ENCODE measurements at regions not wholly inside any gene's neighbourhood (a gene's known extent, or its start where the extent isn't known, plus 50 kb on each side); places are given as distances from the start of the nearest gene placed in this dataset.

DNA sequence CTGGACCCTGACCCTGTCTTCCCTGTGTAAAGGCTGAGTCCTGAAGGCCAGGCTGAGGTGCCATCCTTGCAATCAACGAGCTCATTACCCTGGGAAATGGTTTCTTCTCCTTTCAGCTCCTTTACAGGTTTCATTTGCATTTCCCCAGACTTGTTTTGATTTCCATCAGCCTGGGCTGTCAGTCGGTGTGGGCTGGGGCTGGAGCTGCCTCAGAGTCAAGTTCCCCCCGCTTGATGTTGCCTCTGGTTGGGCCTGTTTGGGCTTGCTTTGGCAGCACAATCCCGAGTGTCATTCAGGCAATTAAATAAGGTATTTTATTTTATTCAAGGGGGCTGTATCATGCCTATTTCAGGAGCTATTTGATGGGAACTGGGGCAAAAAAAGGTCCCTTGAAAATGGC lies 424.9 kb downstream of the INSC start:
- FAIRE-seq (no peak), DNase-seq (ENCODE audit: insufficient read length, low spot score) (no peak)
- TF ChIP-seq, protein P1, sequence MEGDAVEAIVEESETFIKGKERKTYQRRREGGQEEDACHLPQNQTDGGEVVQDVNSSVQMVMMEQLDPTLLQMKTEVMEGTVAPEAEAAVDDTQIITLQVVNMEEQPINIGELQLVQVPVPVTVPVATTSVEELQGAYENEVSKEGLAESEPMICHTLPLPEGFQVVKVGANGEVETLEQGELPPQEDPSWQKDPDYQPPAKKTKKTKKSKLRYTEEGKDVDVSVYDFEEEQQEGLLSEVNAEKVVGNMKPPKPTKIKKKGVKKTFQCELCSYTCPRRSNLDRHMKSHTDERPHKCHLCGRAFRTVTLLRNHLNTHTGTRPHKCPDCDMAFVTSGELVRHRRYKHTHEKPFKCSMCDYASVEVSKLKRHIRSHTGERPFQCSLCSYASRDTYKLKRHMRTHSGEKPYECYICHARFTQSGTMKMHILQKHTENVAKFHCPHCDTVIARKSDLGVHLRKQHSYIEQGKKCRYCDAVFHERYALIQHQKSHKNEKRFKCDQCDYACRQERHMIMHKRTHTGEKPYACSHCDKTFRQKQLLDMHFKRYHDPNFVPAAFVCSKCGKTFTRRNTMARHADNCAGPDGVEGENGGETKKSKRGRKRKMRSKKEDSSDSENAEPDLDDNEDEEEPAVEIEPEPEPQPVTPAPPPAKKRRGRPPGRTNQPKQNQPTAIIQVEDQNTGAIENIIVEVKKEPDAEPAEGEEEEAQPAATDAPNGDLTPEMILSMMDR (IDR thresholded peaks at IDR 0.05; ENCODE audit: insufficient read depth, missing control alignments) = no peak

DNA sequence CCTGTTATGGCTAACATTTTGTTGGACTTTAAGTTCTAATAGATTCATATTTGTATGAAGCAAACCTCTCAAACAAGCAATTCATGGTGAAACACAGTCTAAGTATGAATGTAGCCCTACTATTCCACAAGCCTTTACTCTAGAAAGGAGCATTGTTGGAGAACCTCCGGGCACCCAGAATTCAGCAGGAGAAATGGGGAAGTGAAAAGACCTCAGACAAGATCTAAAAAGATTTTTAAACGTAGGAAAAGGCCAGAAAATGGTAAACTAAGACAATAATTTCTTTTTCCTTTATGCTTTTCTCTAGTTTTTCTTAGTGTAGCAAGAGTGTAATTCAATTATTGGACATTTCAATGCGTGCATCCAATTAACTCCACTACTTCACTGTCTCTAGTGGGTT lies 426.4 kb downstream of the INSC start:
- TF ChIP-seq, protein P1 (IDR thresholded peaks at IDR 0.05; ENCODE audit: insufficient read depth, missing control alignments) = no peak
- DNase-seq (ENCODE audit: insufficient read length, low spot score) (no peak), FAIRE-seq (no peak)

DNA sequence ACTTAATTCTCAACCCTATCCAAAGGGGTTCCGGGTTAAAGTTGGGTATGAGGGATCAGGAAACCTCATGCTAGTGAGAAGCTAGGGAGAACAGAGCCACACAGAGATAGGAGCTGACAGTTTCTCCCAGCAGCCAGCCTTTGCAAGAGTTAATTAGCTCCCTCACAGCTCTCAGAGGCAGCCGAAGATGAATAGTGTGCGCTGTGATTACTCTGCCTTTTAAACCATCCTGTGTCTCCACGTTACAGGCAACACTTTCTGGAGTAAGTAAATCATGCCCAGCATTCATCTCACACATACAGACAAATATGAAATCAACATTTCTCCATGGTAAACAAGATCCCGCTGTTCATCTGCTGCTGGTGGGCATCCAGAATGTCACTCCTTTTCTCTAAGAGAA lies 429.6 kb downstream of the INSC start:
- no peak for DNase-seq (ENCODE audit: insufficient read length, low spot score)
- TF ChIP-seq, protein P1 (IDR thresholded peaks at IDR 0.05; ENCODE audit: insufficient read depth, missing control alignments) = no peak
- no peak for FAIRE-seq

DNA sequence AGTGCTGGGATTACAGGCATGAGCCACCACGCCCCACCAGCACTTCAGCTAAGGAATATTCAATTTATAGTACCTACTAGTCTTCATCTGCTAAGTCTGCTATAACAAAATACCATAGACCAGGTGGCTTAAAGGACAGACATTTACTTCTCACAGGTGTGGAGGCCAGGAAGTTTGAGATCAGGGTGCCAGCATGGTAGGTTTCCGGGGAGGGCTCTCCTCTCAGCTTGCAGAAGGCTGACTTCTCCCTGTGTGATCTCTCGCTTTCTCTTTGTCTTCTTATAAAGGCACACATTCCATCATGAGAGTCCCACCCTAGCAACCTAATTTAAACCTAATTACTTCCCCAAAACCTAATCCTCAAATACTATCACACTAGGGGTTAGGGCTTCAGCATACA lies 433.0 kb downstream of the INSC start:
- TF ChIP-seq, protein P1 (IDR thresholded peaks at IDR 0.05; ENCODE audit: insufficient read depth, missing control alignments) = no peak
- DNase-seq (ENCODE audit: insufficient read length, low spot score) = no peak
- FAIRE-seq = no peak

DNA sequence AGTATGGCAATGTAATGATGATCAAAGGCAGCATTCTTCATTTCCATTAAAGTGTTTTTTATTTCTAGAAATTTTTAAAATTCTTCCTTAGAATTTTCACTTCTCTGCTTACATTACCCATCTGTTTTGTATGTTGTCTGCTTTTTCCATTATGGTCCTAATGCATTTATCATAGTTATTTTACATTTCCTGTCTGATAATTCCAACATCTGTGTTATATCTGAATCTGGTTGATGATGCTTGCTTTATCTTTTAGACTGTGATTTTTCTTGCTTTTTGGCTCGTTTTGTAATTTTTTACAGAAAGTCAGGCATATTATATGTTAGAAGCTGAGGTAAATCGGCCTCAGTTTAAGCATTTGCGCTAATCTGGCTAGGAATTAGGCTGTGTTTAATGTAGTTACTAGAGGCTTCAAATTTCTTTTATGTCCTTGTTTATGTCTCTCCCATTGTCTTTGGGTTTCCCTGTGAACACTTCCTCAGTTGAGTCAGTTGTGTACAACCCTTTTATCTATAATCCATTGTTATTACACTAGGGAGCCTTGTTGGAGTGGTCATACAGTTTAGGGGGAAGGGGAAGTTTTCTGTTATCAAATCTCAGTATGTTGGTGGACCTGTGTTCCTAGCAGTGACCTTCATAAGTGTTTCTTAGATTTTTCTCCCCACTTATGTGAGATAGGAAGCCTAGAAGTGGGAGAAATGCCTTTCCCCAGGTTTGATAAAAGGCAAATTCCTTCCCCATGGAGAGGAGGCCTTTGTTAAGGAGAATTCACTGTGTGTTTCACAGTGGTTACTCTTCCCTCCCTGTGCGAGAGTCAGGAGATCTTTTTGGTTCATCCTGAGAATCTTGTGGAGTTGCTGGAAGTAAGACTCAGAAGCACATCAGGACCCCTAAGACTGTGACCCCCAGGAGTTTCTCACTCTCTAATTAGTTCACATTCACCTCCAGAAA lies 437.5 kb downstream of the INSC start:
- FAIRE-seq = no peak
- no peak for DNase-seq (ENCODE audit: insufficient read length, low spot score)
- TF ChIP-seq, protein P1 (IDR thresholded peaks at IDR 0.05; ENCODE audit: insufficient read depth, missing control alignments) = no peak

DNA sequence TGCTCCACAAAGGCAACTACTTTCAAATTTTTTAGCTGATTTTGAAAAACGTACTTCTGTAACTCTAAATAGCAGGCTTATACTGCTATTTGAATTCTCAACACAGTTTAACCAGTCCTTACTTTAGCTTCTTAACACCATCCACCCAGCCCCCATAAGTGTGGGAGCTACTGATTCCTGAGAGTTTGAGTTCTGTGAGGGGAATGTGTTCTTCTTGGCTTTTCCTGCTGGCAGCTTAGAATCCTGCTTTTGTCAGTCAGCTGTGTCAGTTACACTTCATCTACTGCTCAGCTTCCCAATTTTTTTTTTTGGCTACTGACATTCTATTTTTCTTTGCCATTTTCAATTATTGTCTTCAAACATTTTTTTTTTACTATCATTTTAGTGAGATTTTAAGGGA lies 440.4 kb downstream of the INSC start:
- TF ChIP-seq, protein P1 (IDR thresholded peaks at IDR 0.05; ENCODE audit: insufficient read depth, missing control alignments) = no peak
- FAIRE-seq = no peak
- DNase-seq (ENCODE audit: insufficient read length, low spot score) = no peak
